IPS DF 6.9 (cell line): ENCODE measurements at regions not wholly inside any gene's neighbourhood (a gene's known extent, or its start where the extent isn't known, plus 50 kb on each side); places are given as distances from the start of the nearest gene placed in this dataset.
"Not testable (repeated sequence)": the region's sequence is repeated elsewhere in the genome, so short reads cannot be mapped to it uniquely, and the experiment has no call there.

Experiments used
- DNase-seq: peaks from one replicate; pipeline ENCODE4 v3.0.0-alpha.2; 2013; ENCODE audit warnings: low read depth, low spot score
- H3K27ac ChIP-seq: one replicate; pipeline ENCODE4 v1.5.1; 2013; ENCODE audit warnings: low read length, control low read depth
- H3K27me3 ChIP-seq: 2 replicates; pipeline ENCODE4 v1.6.1; 2013; ENCODE audit warnings: mild to moderate bottlenecking, low read length; ENCODE audit not compliant: control insufficient read depth, insufficient read depth
- H3K36me3 ChIP-seq: 2 replicates; pipeline ENCODE4 v1.6.1; 2013; ENCODE audit warnings: low read length; ENCODE audit not compliant: control insufficient read depth, insufficient read depth
- H3K4me1 ChIP-seq: 2 replicates; pipeline ENCODE4 v1.6.1; 2013; ENCODE audit warnings: low read length; ENCODE audit not compliant: control insufficient read depth, insufficient read depth
- H3K4me3 ChIP-seq: 2 replicates; pipeline ENCODE4 v1.5.1; 2013; ENCODE audit warnings: mild to moderate bottlenecking, low read length
- H3K9me3 ChIP-seq: 2 replicates; pipeline ENCODE4 v1.6.1; 2013; ENCODE audit warnings: low read length, inconsistent platforms; ENCODE audit not compliant: control insufficient read depth, insufficient read depth
- WGBS: extraction: QIAGEN DNeasy Blood & Tissue Kit; methylation state at CpG from one replicate; pipeline ENCODE4 v1.1.7; 2013; ENCODE audit warnings: mixed read lengths, missing lambda C conversion rate; ENCODE audit not compliant: insufficient read length, insufficient coverage; 5-methylcytosine and 5-hydroxymethylcytosine counted together

DNA sequence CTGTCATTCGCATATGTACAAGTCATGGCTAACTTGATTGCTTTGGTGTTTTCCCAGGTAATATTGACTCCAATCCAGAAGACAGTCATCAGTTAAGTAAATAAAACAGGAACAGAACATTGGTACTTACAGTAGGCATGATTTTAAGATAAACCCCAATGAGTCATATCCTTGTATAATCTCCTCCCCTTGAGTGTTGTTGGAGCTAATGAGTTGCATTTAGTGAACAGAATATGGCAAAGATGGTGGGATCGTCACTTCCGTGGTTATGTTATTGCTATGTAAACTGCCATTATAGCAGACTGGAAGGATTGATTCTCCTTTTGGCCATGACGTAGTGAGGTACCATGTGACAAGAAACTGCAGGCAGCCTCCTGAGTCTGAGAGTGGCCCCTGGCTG lies 102.2 kb downstream of the TMX1 start:
- no CpG with 5 or more reads among the region's 4 CpGs for WGBS
- DNase-seq, result no peak

DNA sequence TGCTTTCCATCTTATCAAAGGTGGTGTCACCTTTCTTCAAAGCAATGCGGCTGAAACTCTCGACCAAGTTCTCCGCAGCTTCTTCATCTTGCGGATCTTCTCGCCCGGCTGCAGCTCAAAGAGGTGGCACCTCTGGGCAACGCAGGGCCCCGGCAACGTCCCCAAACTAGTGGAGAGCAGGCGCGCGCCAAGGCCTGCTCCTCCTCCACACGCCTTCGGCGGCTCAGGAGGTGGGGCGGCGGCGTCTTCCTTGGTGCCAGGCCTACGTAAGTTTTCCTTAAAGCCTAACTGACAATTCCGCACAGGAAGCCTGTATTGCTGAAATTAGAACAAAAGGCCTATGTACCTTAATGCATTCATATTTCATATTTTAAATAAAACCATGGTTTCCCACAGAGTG lies 112.0 kb downstream of the TMX1 start:
- H3K4me1 ChIP-seq, result no peaks in the 10 kb centered on the region
- DNase-seq, result no peak
- no peaks in the 10 kb centered on the region for H3K36me3 ChIP-seq
- no peak overlapping the region for H3K27ac ChIP-seq
- no peaks in the 10 kb centered on the region for H3K27me3 ChIP-seq
- H3K4me3 ChIP-seq, result no peak overlapping the region
- WGBS, result no CpG with 5 or more reads among the region's 20 CpGs
- H3K9me3 ChIP-seq, result no peaks in the 10 kb centered on the region

More for the DNA sequence above, 102.2 kb downstream of the TMX1 start:
- H3K4me1 ChIP-seq, result no peaks in the 10 kb centered on the region
- H3K4me3 ChIP-seq, result no peak overlapping the region
- no peaks in the 10 kb centered on the region for H3K36me3 ChIP-seq
- H3K27ac ChIP-seq, result no peak overlapping the region
- no peaks in the 10 kb centered on the region for H3K27me3 ChIP-seq
- H3K9me3 ChIP-seq, result no peaks in the 10 kb centered on the region; the same call in 1 of the 2 replicates

DNA sequence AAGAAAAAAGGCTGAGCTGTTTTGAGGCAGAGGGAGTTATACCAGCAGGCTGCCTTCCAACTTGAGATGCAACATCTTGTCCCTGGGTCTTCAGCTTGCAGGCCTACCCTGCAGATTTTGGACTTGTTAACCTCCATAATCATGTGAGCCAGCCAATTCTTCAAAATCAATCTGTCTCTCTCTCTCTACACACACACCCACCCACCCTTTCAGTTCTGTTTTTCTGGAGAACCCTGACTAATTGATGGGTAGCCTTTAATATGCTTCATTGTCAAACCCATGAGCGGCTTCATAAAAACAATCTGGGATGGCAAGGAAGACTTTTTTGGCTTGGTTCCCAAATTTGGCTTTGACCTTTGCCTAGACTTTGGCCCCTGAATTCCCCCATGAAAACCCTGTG lies 113.9 kb downstream of the TMX1 start:
- Histone ChIP-seq H3K27ac (no peak overlapping the region), H3K9me3 (no peaks in the 10 kb centered on the region), H3K4me1 (no peaks in the 10 kb centered on the region), H3K4me3 (no peak overlapping the region), H3K27me3 (no peaks in the 10 kb centered on the region), H3K36me3 (no peaks in the 10 kb centered on the region)
- DNase-seq, result no peak
- no CpG with 5 or more reads among the region's 1 CpG for WGBS

DNA sequence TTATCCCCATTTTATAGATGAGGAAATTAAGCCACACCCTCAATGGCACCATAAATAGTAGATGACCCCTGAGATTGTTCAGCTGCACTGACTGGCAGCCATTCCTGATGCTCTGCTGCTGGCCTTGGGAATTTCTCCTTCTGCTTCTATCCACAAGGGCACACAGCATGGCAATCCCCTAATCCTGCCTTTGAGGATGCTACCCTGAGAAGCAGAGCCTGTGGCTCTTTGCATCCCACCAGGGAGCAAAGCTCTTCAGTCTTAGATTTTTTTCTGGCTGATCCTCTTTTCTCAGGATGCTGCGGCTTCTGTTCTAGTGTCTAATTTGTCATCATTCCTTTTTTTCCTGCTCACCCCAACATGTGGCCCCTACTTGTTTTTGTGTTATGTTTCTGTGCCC lies 114.8 kb downstream of the TMX1 start:
- WGBS, result no CpG with 5 or more reads among the region's 1 CpG

DNA sequence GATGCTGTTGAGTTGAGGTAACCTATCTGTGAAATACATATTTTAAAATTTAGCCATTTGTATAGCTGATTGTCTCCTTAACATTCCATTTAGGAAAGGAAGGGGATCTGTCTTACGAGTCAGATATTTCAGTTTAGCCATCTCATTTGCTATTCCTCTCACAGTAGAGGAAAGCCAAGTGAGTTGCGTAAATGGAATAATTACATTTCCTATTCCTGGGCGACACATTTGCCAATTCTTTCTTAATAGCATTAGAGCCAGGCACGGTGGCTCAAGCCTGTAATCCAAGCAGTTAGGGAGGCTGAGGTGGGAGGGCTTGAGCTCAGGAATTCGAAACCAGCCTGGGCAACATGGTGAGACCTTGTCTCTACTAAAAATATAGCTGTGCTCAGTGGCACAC lies 116.3 kb downstream of the TMX1 start:
- WGBS, result no CpG with 5 or more reads among the region's 5 CpGs
- H3K27ac ChIP-seq, result no peak overlapping the region
- no peaks in the 10 kb centered on the region for H3K27me3 ChIP-seq
- DNase-seq, result no peak
- no peak overlapping the region for H3K4me3 ChIP-seq
- H3K9me3 ChIP-seq, result no peaks in the 10 kb centered on the region
- no peaks in the 10 kb centered on the region for H3K36me3 ChIP-seq
- no peaks in the 10 kb centered on the region for H3K4me1 ChIP-seq

More for the DNA sequence above, 114.8 kb downstream of the TMX1 start:
- Histone ChIP-seq H3K27me3 (no peaks in the 10 kb centered on the region), H3K9me3 (no peaks in the 10 kb centered on the region), H3K4me3 (no peak overlapping the region), H3K27ac (no peak overlapping the region), H3K36me3 (no peaks in the 10 kb centered on the region), H3K4me1 (no peaks in the 10 kb centered on the region)
- DNase-seq, result no peak

DNA sequence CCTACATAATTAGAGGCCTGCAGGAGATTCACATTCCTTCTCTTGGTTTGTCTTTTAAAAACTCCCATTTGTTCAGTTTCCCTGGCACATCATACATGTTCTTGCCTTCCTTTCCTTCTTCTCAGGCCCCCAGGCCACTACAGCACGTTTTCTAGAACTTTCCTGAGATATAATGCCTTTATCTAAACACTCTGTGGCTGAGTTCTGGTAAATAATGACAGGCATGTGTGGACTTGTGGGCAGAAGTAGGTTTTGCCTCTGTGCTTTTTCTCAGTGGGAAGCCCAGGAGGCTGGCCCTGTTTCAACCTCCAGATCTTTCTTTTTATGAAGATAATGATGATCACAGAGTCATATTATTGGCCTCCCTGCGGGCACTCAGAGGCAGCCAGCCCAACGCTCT lies 117.2 kb downstream of the TMX1 start:
- H3K4me1 ChIP-seq, result no peaks in the 10 kb centered on the region
- DNase-seq, result no peak
- no peak overlapping the region for H3K4me3 ChIP-seq
- no peak overlapping the region for H3K27ac ChIP-seq
- no peaks in the 10 kb centered on the region for H3K9me3 ChIP-seq
- H3K36me3 ChIP-seq, result no peaks in the 10 kb centered on the region
- H3K27me3 ChIP-seq, result no peaks in the 10 kb centered on the region
- WGBS, result no CpG with 5 or more reads among the region's 3 CpGs

DNA sequence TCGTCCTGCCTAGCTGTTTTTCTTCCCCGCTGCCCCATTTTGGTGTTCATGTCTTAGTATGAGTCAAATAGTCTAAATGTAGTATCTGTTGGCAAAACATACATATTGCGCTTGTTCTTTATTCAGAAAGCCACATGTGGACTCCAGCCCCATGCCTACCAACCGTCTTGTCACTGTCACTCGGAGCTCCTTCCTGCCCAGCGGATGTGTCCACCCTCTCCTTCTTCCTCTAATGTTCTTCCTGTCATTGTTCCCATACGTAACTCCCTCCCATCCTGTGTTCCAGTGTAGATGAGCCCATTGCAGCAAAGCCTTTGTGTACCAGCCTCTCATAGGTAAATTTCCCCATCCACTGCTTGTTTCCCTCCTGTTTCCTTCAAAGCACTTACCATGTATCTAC lies 120.5 kb downstream of the TMX1 start:
- Histone ChIP-seq H3K36me3 (no peaks in the 10 kb centered on the region), H3K4me1 (no peaks in the 10 kb centered on the region), H3K4me3 (no peak overlapping the region), H3K9me3 (no peaks in the 10 kb centered on the region), H3K27ac (no peak overlapping the region), H3K27me3 (no peaks in the 10 kb centered on the region)
- no peak for DNase-seq
- no CpG with 5 or more reads among the region's 7 CpGs for WGBS

DNA sequence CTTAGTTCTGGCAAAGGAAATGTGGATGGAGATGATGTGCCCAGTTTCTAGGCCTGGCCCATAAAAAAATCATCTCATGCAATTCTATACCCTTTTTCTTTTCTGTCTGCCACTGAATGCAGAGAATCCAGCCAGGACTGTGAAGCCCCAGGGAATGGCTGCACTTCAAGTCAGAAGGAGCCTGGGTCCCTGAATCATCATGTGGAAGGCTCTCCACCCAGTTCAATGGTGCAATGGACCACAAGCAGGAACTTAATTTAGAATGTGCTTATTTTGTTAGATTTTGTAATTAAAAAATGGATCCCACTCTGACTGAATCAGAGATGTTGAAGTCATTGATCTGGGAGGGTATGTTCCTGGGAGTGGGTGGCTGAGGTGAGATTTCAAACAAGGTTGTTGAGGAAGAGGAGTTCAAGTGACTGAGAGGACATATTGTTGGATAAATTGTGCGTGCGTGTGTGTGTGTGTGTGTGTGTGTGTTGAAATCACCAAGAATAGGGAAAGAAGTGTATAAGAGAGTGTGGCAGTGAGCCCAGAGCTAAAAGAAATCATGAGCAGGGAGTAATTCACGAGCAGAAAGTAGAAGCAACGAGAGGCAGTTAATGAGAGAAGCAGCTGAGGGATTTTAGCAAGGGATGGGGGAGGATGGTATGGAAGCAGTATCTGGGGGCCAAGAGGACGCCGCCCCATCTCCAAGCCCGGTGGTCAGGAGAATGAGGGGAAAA lies 125.4 kb downstream of the TMX1 start:
- WGBS, result 100% methylated on average over 2 of the region's 7 CpGs

DNA sequence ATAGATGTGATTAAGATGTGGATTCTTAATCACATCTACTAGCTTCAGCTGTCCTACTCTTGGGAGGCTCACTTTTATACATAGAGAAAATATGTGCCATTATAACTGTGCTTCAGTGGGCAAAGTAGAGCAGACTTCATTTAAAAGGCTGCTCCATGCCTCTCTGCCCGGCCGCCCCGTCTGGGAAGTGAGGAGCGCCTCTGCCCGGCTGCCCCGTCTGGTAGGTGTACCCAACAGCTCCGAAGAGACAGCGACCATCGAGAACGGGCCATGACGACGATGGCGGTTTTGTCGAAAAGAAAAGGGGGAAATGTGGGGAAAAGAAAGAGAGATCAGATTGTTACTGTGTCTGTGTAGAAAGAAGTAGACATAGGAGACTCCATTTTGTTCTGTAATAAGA lies 126.4 kb downstream of the TMX1 start:
- H3K9me3 ChIP-seq, H3K4me1 ChIP-seq, DNase-seq, H3K4me3 ChIP-seq, H3K27me3 ChIP-seq, H3K27ac ChIP-seq, H3K36me3 ChIP-seq: not testable (repeated sequence)
- WGBS, result no CpG with 5 or more reads among the region's 14 CpGs

More for the DNA sequence above, 125.4 kb downstream of the TMX1 start:
- Histone ChIP-seq H3K4me3 (no peak overlapping the region), H3K27ac (no peak overlapping the region), H3K4me1 (peaks cover 2% of the 10 kb centered on the region; the same call in 1 of the 2 replicates), H3K9me3 (no peaks in the 10 kb centered on the region), H3K27me3 (no peaks in the 10 kb centered on the region), H3K36me3 (no peaks in the 10 kb centered on the region)
- no peak for DNase-seq

DNA sequence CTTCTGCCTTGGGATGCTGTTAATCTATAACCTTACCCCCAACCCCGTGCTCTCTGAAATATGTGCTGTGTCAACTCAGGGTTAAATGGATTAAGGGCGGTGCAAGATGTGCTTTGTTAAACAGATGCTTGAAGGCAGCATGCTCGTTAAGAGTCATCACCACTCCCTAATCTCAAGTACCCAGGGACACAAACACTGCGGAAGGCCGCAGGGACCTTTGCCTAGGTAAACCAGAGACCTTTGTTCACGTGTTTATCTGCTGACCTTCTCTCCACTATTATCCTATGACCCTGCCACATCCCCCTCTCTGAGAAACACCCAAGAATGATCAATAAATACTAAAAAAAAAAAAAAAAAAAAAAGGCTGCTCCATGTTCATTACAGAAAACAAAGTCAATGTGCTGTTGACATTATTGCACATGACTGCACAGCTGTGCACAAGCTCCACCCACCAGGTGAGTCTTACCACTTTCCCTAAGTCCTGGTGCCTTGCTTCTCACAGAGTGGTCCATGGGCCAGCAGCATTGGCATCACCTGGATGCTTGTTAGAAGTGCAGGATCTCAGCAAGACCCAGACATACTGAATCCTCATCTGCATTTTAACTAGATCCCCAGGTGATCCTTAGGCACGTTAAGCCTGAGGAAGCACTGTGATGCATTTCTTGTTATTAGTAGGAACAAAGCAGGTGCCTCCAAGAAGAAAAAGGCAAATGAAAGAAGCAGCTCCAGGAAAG lies 127.0 kb downstream of the TMX1 start:
- H3K4me1 ChIP-seq, DNase-seq, H3K9me3 ChIP-seq, H3K27ac ChIP-seq, H3K4me3 ChIP-seq, H3K27me3 ChIP-seq, H3K36me3 ChIP-seq: not testable (repeated sequence)
- whole genome bisulfite sequencing, result no CpG with 5 or more reads among the region's 7 CpGs

DNA sequence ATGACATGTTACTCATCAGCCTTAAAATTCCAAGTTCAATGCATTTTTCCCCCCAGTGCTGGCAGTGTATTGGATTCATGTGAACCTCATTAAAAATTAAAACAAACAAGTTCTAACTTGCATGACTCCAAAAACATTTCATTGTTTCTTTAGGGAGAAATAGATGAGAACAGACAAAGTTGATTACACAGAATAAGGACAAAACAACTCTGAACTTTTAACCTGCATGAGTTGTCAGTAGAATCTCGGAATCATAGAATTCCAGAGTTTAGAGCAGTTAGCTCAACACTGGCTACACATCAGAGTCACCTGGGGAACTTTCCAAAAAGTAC lies 127.5 kb downstream of the TMX1 start:
- H3K4me3 ChIP-seq, result no peak overlapping the region
- DNase-seq, result no peak
- H3K27ac ChIP-seq, result no peak overlapping the region
- no peaks in the 10 kb centered on the region for H3K27me3 ChIP-seq
- no peaks in the 10 kb centered on the region for H3K36me3 ChIP-seq
- H3K9me3 ChIP-seq, result no peaks in the 10 kb centered on the region
- WGBS, result no CpG with 5 or more reads among the region's 1 CpG
- H3K4me1 ChIP-seq, result peaks cover 2% of the 10 kb centered on the region; the same call in 1 of the 2 replicates
